ENCODE measurements at regions not wholly inside any gene's neighbourhood (a gene's known extent, or its start where the extent isn't known, plus 50 kb on each side); places are given as distances from the start of the nearest gene placed in this dataset.

- Histone ChIP-seq H3K36me3 (no peaks in the 10 kb centered on the region), H3K4me1 (no peaks in the 10 kb centered on the region), H3K27me3 (no peaks in the 10 kb centered on the region), H3K4me3 (no peak overlapping the region), H3K9me3 (no peaks in the 10 kb centered on the region), H3K27ac (no peak overlapping the region)
- in situ Hi-C loops (cut with MboI; ENCODE audit: low sequenced_read_pairs in 4 of 4) (no loop called here), intact Hi-C loops (cut with DNase I; ENCODE audit: low total_unique reads) (no loop called here)
- ATAC-seq (no peak), DNase-seq (no peak)
- TF ChIP-seq POLR2A (IDR thresholded peaks at IDR 0.05) (no peak), CTCF (IDR thresholded peaks at IDR 0.05 in 4 of 5, conservative IDR thresholded peaks at IDR 0.05 in 1 of 5) (no peak)
Observed at GRCh38 chr2:136531731-136532130, 233.6 kb upstream of the THSD7B start.

- Histone ChIP-seq H3K4me3 (no peak overlapping the region), H3K27me3 (no peaks in the 10 kb centered on the region), H3K9me3 (no peaks in the 10 kb centered on the region), H3K4me1 (no peaks in the 10 kb centered on the region), H3K27ac (no peak overlapping the region), H3K36me3 (no peaks in the 10 kb centered on the region)
- no peak for ATAC-seq
- in situ Hi-C loops (cut with MboI; ENCODE audit: low sequenced_read_pairs in 4 of 4) (no loop called here), intact Hi-C loops (cut with DNase I; ENCODE audit: low total_unique reads) (no loop called here)
- TF ChIP-seq CTCF (IDR thresholded peaks at IDR 0.05 in 4 of 5, conservative IDR thresholded peaks at IDR 0.05 in 1 of 5), result no peak
- DNase-seq, result no peak
Observed at GRCh38 chr2:136530146-136530545, 235.2 kb upstream of the THSD7B start.

GRCh38 chr2:136527560-136527959 is 237.8 kb upstream of the THSD7B start:
- Histone ChIP-seq H3K9me3 (no peaks in the 10 kb centered on the region), H3K36me3 (no peaks in the 10 kb centered on the region), H3K27me3 (no peaks in the 10 kb centered on the region), H3K27ac (no peak overlapping the region), H3K4me1 (no peaks in the 10 kb centered on the region), H3K4me3 (no peak overlapping the region)
- in situ Hi-C loops (cut with MboI; ENCODE audit: low sequenced_read_pairs in 4 of 4) (no loop called here), intact Hi-C loops (cut with DNase I; ENCODE audit: low total_unique reads) (no loop called here)
- TF ChIP-seq CTCF (IDR thresholded peaks at IDR 0.05 in 4 of 5, conservative IDR thresholded peaks at IDR 0.05 in 1 of 5) (no peak), POLR2A (IDR thresholded peaks at IDR 0.05) (no peak)
- DNase-seq (no peak), ATAC-seq (no peak)

DNA sequence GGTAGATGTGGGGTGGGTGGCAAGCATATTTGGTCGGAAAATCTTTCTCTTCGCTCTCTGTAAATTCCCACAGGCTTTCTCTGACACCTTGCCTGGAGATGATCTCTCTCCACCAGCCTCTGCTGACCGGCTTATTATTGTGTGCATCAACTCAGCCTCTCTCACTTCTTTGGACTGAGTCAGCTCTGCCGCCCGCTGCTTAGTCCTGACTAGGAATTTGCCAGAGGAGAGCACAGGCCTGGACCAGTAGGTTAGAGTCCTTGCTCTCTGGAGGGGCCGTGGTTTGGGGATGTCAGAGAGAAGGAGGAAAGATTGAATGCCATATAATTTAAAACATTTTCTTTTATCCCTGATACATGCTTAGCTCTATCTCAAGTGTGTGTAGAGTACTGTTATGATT is 242.6 kb upstream of the THSD7B start:
- in situ Hi-C loops (cut with MboI; ENCODE audit: low sequenced_read_pairs in 4 of 4), result no loop called here
- intact Hi-C loops (cut with DNase I; ENCODE audit: low total_unique reads), result no loop called here
- peaks cover 0 to 4% (median 0%) of the 10 kb centered on the region in 3 donors for H3K27me3 ChIP-seq
- H3K4me1 ChIP-seq, result no peaks in the 10 kb centered on the region
- H3K9me3 ChIP-seq, result no peaks in the 10 kb centered on the region
- no peak overlapping the region for H3K27ac ChIP-seq
- ATAC-seq (no peak), DNase-seq (no peak)
- no peaks in the 10 kb centered on the region for H3K36me3 ChIP-seq
- TF ChIP-seq CTCF (IDR thresholded peaks at IDR 0.05 in 4 of 5, conservative IDR thresholded peaks at IDR 0.05 in 1 of 5) (no peak), POLR2A (IDR thresholded peaks at IDR 0.05) (no peak)
- no peak overlapping the region for H3K4me3 ChIP-seq

DNA sequence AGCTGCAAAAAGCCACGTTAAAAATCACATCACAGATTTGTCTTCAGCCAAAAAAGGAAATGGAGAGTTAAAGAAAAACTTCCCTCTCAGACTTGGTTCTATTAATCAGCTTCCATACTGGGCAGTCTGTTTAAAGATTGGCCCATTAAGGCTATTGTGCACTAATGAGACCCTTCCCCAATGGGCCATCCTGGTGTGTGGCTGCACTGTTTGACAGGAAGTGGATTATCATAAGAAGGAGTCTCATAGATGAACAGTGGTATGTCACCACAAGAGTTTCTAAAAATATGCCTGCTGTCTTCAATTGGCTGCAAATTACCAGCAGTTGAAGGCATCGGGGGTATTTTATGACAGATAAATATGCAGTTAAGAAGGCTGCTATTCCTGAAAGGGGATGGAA is 247.6 kb upstream of the THSD7B start:
- no peak overlapping the region for H3K27ac ChIP-seq
- in situ Hi-C loops (cut with MboI; ENCODE audit: low sequenced_read_pairs in 4 of 4) (no loop called here), intact Hi-C loops (cut with DNase I; ENCODE audit: low total_unique reads) (no loop called here)
- H3K4me3 ChIP-seq, result no peak overlapping the region
- no peak for ATAC-seq
- no peaks in the 10 kb centered on the region for H3K36me3 ChIP-seq
- no peak for DNase-seq
- TF ChIP-seq POLR2A (IDR thresholded peaks at IDR 0.05) (no peak), CTCF (IDR thresholded peaks at IDR 0.05 in 4 of 5, conservative IDR thresholded peaks at IDR 0.05 in 1 of 5) (no peak)
- H3K4me1 ChIP-seq, result no peaks in the 10 kb centered on the region
- peaks cover 0 to 4% (median 0%) of the 10 kb centered on the region in 3 donors for H3K27me3 ChIP-seq
- H3K9me3 ChIP-seq, result no peaks in the 10 kb centered on the region
